Neural progenitor cell (in vitro differentiated cells): ENCODE measurements at regions not wholly inside any gene's neighbourhood (a gene's known extent, or its start where the extent isn't known, plus 50 kb on each side); places are given as distances from the start of the nearest gene placed in this dataset.

Experiments
- DNase-seq: peaks from one replicate; pipeline ENCODE4 v3.0.0-alpha.2; 2016; ENCODE audit warnings: low spot score
- H2AFZ ChIP-seq: fragments of 200-600 bp; sonication (generic); replicated peaks from 2 replicates; pipeline ENCODE4 v1.6.1; 2016; ENCODE audit warnings: antibody characterized with exemption
- H3F3A ChIP-seq: fragments of 200-600 bp; sonication (generic); 2 replicates; pipeline ENCODE4 v1.6.1; 2016; ENCODE audit warnings: antibody characterized with exemption, low read depth
- H3K27ac ChIP-seq: fragments of 200-600 bp; sonication (generic); 2 replicates; pipeline ENCODE4 v1.5.1; 2016; ENCODE audit warnings: mild to moderate bottlenecking
- H3K27me3 ChIP-seq: fragments of 200-600 bp; sonication (generic); 2 replicates; pipeline ENCODE4 v1.6.1; 2016; ENCODE audit warnings: mild to moderate bottlenecking, moderate library complexity
- H3K36me3 ChIP-seq: fragments of 200-600 bp; sonication (generic); 2 replicates; pipeline ENCODE4 v1.5.1; 2016
- H3K4me1 ChIP-seq: fragments of 200-600 bp; sonication (generic); 2 replicates; pipeline ENCODE4 v1.6.1; 2016; ENCODE audit warnings: mixed run types
- H3K4me2 ChIP-seq: fragments of 200-600 bp; sonication (generic); 2 replicates; pipeline ENCODE4 v1.6.1; 2016
- H3K4me3 ChIP-seq: fragments of 200-600 bp; sonication (generic); 2 replicates; pipeline ENCODE4 v1.5.1; 2016
- H3K79me2 ChIP-seq: fragments of 200-600 bp; sonication (generic); 2 replicates; pipeline ENCODE4 v1.6.1; 2016; ENCODE audit warnings: low read depth
- H3K9ac ChIP-seq: fragments of 200-600 bp; sonication (generic); 2 replicates; pipeline ENCODE4 v1.6.1; 2016
- H3K9me3 ChIP-seq: fragments of 200-600 bp; sonication (generic); 2 replicates; pipeline ENCODE4 v1.5.1; 2016; ENCODE audit warnings: low read depth
- H4K20me1 ChIP-seq: fragments of 200-600 bp; sonication (generic); 2 replicates; pipeline ENCODE4 v1.6.1; 2016; ENCODE audit warnings: low read depth
- H3K27ac Mint-ChIP-seq: 3 replicates; pipeline ENCODE4 v1.8.0; 2021; ENCODE audit warnings: mixed read lengths
- H3K27me3 Mint-ChIP-seq: 2 replicates; pipeline ENCODE4 v1.8.0; 2022; ENCODE audit warnings: low read depth, mild to moderate bottlenecking, inconsistent platforms, moderate library complexity, mixed read lengths; ENCODE audit not compliant: insufficient read depth
- H3K36me3 Mint-ChIP-seq: 3 replicates; pipeline ENCODE4 v1.8.0; 2021; ENCODE audit warnings: mixed read lengths
- H3K4me1 Mint-ChIP-seq: 3 replicates; pipeline ENCODE4 v1.8.0; 2021; ENCODE audit warnings: mixed read lengths
- H3K4me3 Mint-ChIP-seq: 3 replicates; pipeline ENCODE4 v1.8.0; 2021; ENCODE audit warnings: mild to moderate bottlenecking, moderate library complexity, mixed read lengths
- H3K9me3 Mint-ChIP-seq: 3 replicates; pipeline ENCODE4 v1.8.0; 2020; ENCODE audit warnings: mixed read lengths
- CTCF ChIP-seq: fragments of 200-600 bp; sonication (generic); IDR thresholded peaks from 2 replicates; pipeline ENCODE4 v1.5.1; 2017; ENCODE audit warnings: antibody characterized with exemption, mild to moderate bottlenecking
- EZH2 ChIP-seq: fragments of 200-600 bp; sonication (generic); IDR thresholded peaks from 2 replicates; pipeline ENCODE4 v1.6.1; 2017; ENCODE audit warnings: antibody characterized with exemption, mild to moderate bottlenecking, moderate library complexity
- EZH2phosphoT487 ChIP-seq: fragments of 200-600 bp; sonication (generic); IDR thresholded peaks from 2 replicates; pipeline ENCODE4 v1.6.1; 2017; ENCODE audit warnings: antibody characterized with exemption

GRCh38 chr4:29213020-29213419 is 1507.1 kb upstream of the PCDH7 start:
- H2AFZ ChIP-seq: no peak overlapping the region
- no peaks in the 10 kb centered on the region for H3K9me3 Mint-ChIP-seq
- H3K27me3 ChIP-seq: no peaks in the 10 kb centered on the region
- no peak overlapping the region for H3K9ac ChIP-seq
- H3K27ac Mint-ChIP-seq: no peak overlapping the region
- H3K36me3 ChIP-seq: no peaks in the 10 kb centered on the region
- no peak for DNase-seq
- no peak overlapping the region for H3K4me3 Mint-ChIP-seq
- H3K4me1 Mint-ChIP-seq: peaks cover 7% of the 10 kb centered on the region
- no peak overlapping the region for H3K4me3 ChIP-seq
- no peaks in the 10 kb centered on the region for H3K36me3 Mint-ChIP-seq
- no peak overlapping the region for H3K27ac ChIP-seq
- no peak overlapping the region for H3K4me2 ChIP-seq
- H4K20me1 ChIP-seq: no peaks in the 10 kb centered on the region
- H3K79me2 ChIP-seq: no peaks in the 10 kb centered on the region
- no peaks in the 10 kb centered on the region for H3K9me3 ChIP-seq
- no peaks in the 10 kb centered on the region for H3K4me1 ChIP-seq
- no peak for TF ChIP-seq EZH2
- no peak for TF ChIP-seq CTCF
- no peak for TF ChIP-seq EZH2phosphoT487
- peaks cover 2% of the 10 kb centered on the region for H3K27me3 Mint-ChIP-seq
- H3F3A ChIP-seq: no peaks in the 10 kb centered on the region

GRCh38 chr4:29220761-29221160 is 1499.4 kb upstream of the PCDH7 start:
- no peak overlapping the region for H3K4me2 ChIP-seq
- Mint-ChIP-seq H3K4me3 (no peak overlapping the region), H3K36me3 (no peaks in the 10 kb centered on the region), H3K4me1 (no peaks in the 10 kb centered on the region), H3K27ac (no peak overlapping the region), H3K27me3 (peaks cover 2% of the 10 kb centered on the region), H3K9me3 (no peaks in the 10 kb centered on the region)
- no peak overlapping the region for H3K27ac ChIP-seq
- no peaks in the 10 kb centered on the region for H3K27me3 ChIP-seq
- DNase-seq: no peak
- H3F3A ChIP-seq: no peaks in the 10 kb centered on the region
- H2AFZ ChIP-seq: no peak overlapping the region
- H3K4me3 ChIP-seq: no peak overlapping the region
- no peaks in the 10 kb centered on the region for H3K79me2 ChIP-seq
- no peaks in the 10 kb centered on the region for H3K9me3 ChIP-seq
- TF ChIP-seq EZH2phosphoT487 (no peak), EZH2 (no peak), CTCF (no peak)
- no peaks in the 10 kb centered on the region for H3K36me3 ChIP-seq
- no peaks in the 10 kb centered on the region for H4K20me1 ChIP-seq
- H3K9ac ChIP-seq: no peak overlapping the region
- no peaks in the 10 kb centered on the region for H3K4me1 ChIP-seq

- Histone ChIP-seq H3K4me3 (no peak overlapping the region), H3K79me2 (no peaks in the 10 kb centered on the region), H3K36me3 (no peaks in the 10 kb centered on the region), H3K27me3 (no peaks in the 10 kb centered on the region), H3K9ac (no peak overlapping the region), H2AFZ (no peak overlapping the region), H3K9me3 (no peaks in the 10 kb centered on the region), H3K4me1 (peaks cover 11% of the 10 kb centered on the region), H3K27ac (no peak overlapping the region), H3K4me2 (no peak overlapping the region), H4K20me1 (no peaks in the 10 kb centered on the region), H3F3A (no peaks in the 10 kb centered on the region)
- no peaks in the 10 kb centered on the region for H3K36me3 Mint-ChIP-seq
- no peak overlapping the region for H3K4me3 Mint-ChIP-seq
- no peak for TF ChIP-seq EZH2
- TF ChIP-seq CTCF: no peak
- no peak for TF ChIP-seq EZH2phosphoT487
- H3K9me3 Mint-ChIP-seq: no peaks in the 10 kb centered on the region
- H3K27ac Mint-ChIP-seq: no peak overlapping the region
- no peaks in the 10 kb centered on the region for H3K27me3 Mint-ChIP-seq
- H3K4me1 Mint-ChIP-seq: no peaks in the 10 kb centered on the region
- no peak for DNase-seq
Observed at GRCh38 chr4:29224911-29225310, 1495.3 kb upstream of the PCDH7 start.

- no peak overlapping the region for H3K9ac ChIP-seq
- no peaks in the 10 kb centered on the region for H3K79me2 ChIP-seq
- no peaks in the 10 kb centered on the region for H3K27me3 Mint-ChIP-seq
- H3K36me3 ChIP-seq: no peaks in the 10 kb centered on the region
- no peaks in the 10 kb centered on the region for H3K27me3 ChIP-seq
- no peaks in the 10 kb centered on the region for H3K4me1 Mint-ChIP-seq
- no peak overlapping the region for H3K4me3 Mint-ChIP-seq
- H3K36me3 Mint-ChIP-seq: no peaks in the 10 kb centered on the region
- DNase-seq: no peak
- no peak overlapping the region for H2AFZ ChIP-seq
- H3K9me3 ChIP-seq: no peaks in the 10 kb centered on the region
- H3K4me1 ChIP-seq: no peaks in the 10 kb centered on the region
- no peak overlapping the region for H3K27ac ChIP-seq
- H3F3A ChIP-seq: no peaks in the 10 kb centered on the region
- H3K4me2 ChIP-seq: no peak overlapping the region
- no peaks in the 10 kb centered on the region for H3K9me3 Mint-ChIP-seq
- TF ChIP-seq EZH2 (no peak), EZH2phosphoT487 (no peak), CTCF (no peak)
- H3K27ac Mint-ChIP-seq: no peak overlapping the region
- H4K20me1 ChIP-seq: no peaks in the 10 kb centered on the region
- no peak overlapping the region for H3K4me3 ChIP-seq
Observed at GRCh38 chr4:29240641-29241040, 1479.5 kb upstream of the PCDH7 start.
